OCI-LY3 (cell line): ENCODE measurements at regions not wholly inside any gene's neighbourhood (a gene's known extent, or its start where the extent isn't known, plus 50 kb on each side); places are given as distances from the start of the nearest gene placed in this dataset.

Experiments used
- H2AFZ ChIP-seq: fragments of 200-600, 300-600 bp; shearing (Covaris generic); 2 replicates; pipeline ENCODE4 v1.6.0; 2014; ENCODE audit warnings: antibody characterized with exemption, low read depth, low read length
- H3K27ac ChIP-seq: fragments of 200-600, 300-600 bp; sonication (generic); 2 replicates; pipeline ENCODE4 v1.5.1; 2014; ENCODE audit warnings: mild to moderate bottlenecking, low read length, moderate library complexity, mixed read lengths
- H3K27me3 ChIP-seq: fragments of 200-600, 300-600 bp; sonication (generic); 2 replicates; pipeline ENCODE4 v1.6.1; 2014; ENCODE audit warnings: low read depth, low read length, mixed read lengths
- H3K36me3 ChIP-seq: fragments of 200-600, 300-600 bp; sonication (generic); replicated peaks from 2 replicates; pipeline ENCODE3; 2014; ENCODE audit warnings: low read depth, low read length, mixed read lengths
- H3K4me1 ChIP-seq: fragments of 300-600, 200-600 bp; sonication (generic); 2 replicates; pipeline ENCODE4 v1.6.1; 2014; ENCODE audit warnings: low read length, mixed read lengths
- H3K4me2 ChIP-seq: fragments of 200-600, 300-600 bp; sonication (generic); 2 replicates; pipeline ENCODE4 v1.6.1; 2014; ENCODE audit warnings: low read length, mixed read lengths
- H3K4me3 ChIP-seq: fragments of 300-600, 200-600 bp; sonication (generic); 2 replicates; pipeline ENCODE4 v1.5.1; 2014; ENCODE audit warnings: antibody characterized with exemption, mild to moderate bottlenecking, low read length, moderate library complexity
- H3K79me2 ChIP-seq: fragments of 300-600, 200-600 bp; shearing (Covaris generic); 2 replicates; pipeline ENCODE4 v1.6.1; 2014; ENCODE audit warnings: mild to moderate bottlenecking, low read length, mixed read lengths
- H3K9ac ChIP-seq: fragments of 300-600, 200-600 bp; shearing (Covaris generic); 2 replicates; pipeline ENCODE4 v1.6.0; 2014; ENCODE audit warnings: mild to moderate bottlenecking, low read length, moderate library complexity
- H3K9me3 ChIP-seq: fragments of 200-600, 300-600 bp; shearing (Covaris generic); 2 replicates; pipeline ENCODE4 v1.6.1; 2014; ENCODE audit warnings: low read length, mixed read lengths; ENCODE audit not compliant: insufficient read depth
- H4K20me1 ChIP-seq: fragments of 200-600, 300-600 bp; sonication (generic); 2 replicates; pipeline ENCODE4 v1.6.1; 2016; ENCODE audit warnings: low read length, mixed read lengths; ENCODE audit not compliant: insufficient read depth
- EZH2phosphoT487 ChIP-seq: fragments of 200-600 bp; shearing (Covaris generic); IDR thresholded peaks from 2 replicates; pipeline ENCODE4 v1.6.1; 2018; ENCODE audit warnings: antibody characterized with exemption, mixed run types, low read depth
- TF ChIP-seq, protein P1 (sequence below): fragments of 200-600, 300-600 bp; sonication (generic); IDR thresholded peaks from 2 replicates; pipeline ENCODE4 v1.5.1; 2014; ENCODE audit warnings: antibody characterized with exemption, low read length, low read depth

- Histone ChIP-seq H3K4me1 (peaks cover 6% of the 10 kb centered on the region; the same call in 1 of the 2 replicates), H3K27me3 (no peaks in the 10 kb centered on the region), H3K36me3 (no peaks in the 10 kb centered on the region), H4K20me1 (no peaks in the 10 kb centered on the region), H3K4me3 (no peak overlapping the region), H3K9me3 (no peaks in the 10 kb centered on the region), H3K27ac (no peak overlapping the region), H3K9ac (no peak overlapping the region), H3K4me2 (no peak overlapping the region), H2AFZ (no peak overlapping the region), H3K79me2 (no peaks in the 10 kb centered on the region)
- TF ChIP-seq, protein P1, sequence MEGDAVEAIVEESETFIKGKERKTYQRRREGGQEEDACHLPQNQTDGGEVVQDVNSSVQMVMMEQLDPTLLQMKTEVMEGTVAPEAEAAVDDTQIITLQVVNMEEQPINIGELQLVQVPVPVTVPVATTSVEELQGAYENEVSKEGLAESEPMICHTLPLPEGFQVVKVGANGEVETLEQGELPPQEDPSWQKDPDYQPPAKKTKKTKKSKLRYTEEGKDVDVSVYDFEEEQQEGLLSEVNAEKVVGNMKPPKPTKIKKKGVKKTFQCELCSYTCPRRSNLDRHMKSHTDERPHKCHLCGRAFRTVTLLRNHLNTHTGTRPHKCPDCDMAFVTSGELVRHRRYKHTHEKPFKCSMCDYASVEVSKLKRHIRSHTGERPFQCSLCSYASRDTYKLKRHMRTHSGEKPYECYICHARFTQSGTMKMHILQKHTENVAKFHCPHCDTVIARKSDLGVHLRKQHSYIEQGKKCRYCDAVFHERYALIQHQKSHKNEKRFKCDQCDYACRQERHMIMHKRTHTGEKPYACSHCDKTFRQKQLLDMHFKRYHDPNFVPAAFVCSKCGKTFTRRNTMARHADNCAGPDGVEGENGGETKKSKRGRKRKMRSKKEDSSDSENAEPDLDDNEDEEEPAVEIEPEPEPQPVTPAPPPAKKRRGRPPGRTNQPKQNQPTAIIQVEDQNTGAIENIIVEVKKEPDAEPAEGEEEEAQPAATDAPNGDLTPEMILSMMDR = no peak
- TF ChIP-seq EZH2phosphoT487 = no peak
Measured at GRCh38 chr1:30535595-30536325, 187.6 kb downstream of the MATN1 start.

- H4K20me1 ChIP-seq = no peaks in the 10 kb centered on the region
- H3K9me3 ChIP-seq = no peaks in the 10 kb centered on the region
- H3K79me2 ChIP-seq = no peaks in the 10 kb centered on the region
- no peak overlapping the region for H3K4me3 ChIP-seq
- H3K4me2 ChIP-seq = no peak overlapping the region
- no peak overlapping the region for H3K9ac ChIP-seq
- no peak overlapping the region for H3K27ac ChIP-seq
- no peak overlapping the region for H2AFZ ChIP-seq
- H3K36me3 ChIP-seq = no peaks in the 10 kb centered on the region
- no peaks in the 10 kb centered on the region for H3K27me3 ChIP-seq
- TF ChIP-seq, protein P1 = no peak
- TF ChIP-seq EZH2phosphoT487 = no peak
- H3K4me1 ChIP-seq = peaks cover 4% of the 10 kb centered on the region; the same call in 1 of the 2 replicates
Measured at GRCh38 chr1:30534551-30534940, 188.8 kb downstream of the MATN1 start.

- Histone ChIP-seq H3K4me3 (no peak overlapping the region), H3K36me3 (no peaks in the 10 kb centered on the region), H3K4me2 (no peak overlapping the region), H4K20me1 (no peaks in the 10 kb centered on the region), H3K27me3 (no peaks in the 10 kb centered on the region), H2AFZ (no peak overlapping the region), H3K9me3 (no peaks in the 10 kb centered on the region), H3K79me2 (no peaks in the 10 kb centered on the region), H3K27ac (no peak overlapping the region), H3K9ac (no peak overlapping the region), H3K4me1 (no peaks in the 10 kb centered on the region; the same call in 1 of the 2 replicates)
- TF ChIP-seq EZH2phosphoT487 = no peak
- TF ChIP-seq, protein P1 = no peak
Measured at GRCh38 chr1:30533796-30534550, 189.4 kb downstream of the MATN1 start.

DNA sequence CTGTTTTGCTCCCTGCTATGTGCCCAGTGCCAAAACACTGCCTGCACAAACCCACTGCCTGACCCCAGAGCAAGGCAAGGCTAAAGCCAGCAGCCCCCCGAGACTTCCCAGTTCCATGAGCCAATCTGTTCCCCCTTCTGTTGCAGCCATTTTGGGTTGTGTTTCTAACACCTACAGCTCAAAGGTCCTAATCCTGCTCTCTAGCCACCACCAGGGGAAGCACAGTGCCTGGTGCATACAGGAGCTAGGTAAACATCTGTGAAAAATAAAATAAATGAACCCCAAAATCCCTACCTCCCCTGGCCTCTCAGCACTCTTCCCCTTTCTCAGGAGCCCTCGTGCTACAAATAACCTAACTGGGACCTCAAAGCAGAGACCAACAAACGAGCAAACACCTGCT is 190.2 kb downstream of the MATN1 start:
- Histone ChIP-seq H3K27me3 (peaks cover 4% of the 10 kb centered on the region; the same call in 1 of the 2 replicates), H3K79me2 (no peaks in the 10 kb centered on the region), H3K4me3 (no peak overlapping the region), H3K9me3 (no peaks in the 10 kb centered on the region), H4K20me1 (no peaks in the 10 kb centered on the region), H3K36me3 (no peaks in the 10 kb centered on the region), H3K9ac (no peak overlapping the region), H2AFZ (no peak overlapping the region), H3K4me2 (no peak overlapping the region), H3K27ac (no peak overlapping the region), H3K4me1 (no peaks in the 10 kb centered on the region)
- TF ChIP-seq, protein P1 = no peak
- no peak for TF ChIP-seq EZH2phosphoT487
